ENCODE measurements at regions not wholly inside any gene's neighbourhood (a gene's known extent, or its start where the extent isn't known, plus 50 kb on each side); places are given as distances from the start of the nearest gene placed in this dataset.
"Not testable (repeated sequence)": the region's sequence is repeated elsewhere in the genome, so short reads cannot be mapped to it uniquely, and the experiment has no call there.

GRCh38 chr2:216774620-216775019, 79.3 kb upstream of the IGFBP5 start:
- peak; percentile 63 for DNase-seq

DNA sequence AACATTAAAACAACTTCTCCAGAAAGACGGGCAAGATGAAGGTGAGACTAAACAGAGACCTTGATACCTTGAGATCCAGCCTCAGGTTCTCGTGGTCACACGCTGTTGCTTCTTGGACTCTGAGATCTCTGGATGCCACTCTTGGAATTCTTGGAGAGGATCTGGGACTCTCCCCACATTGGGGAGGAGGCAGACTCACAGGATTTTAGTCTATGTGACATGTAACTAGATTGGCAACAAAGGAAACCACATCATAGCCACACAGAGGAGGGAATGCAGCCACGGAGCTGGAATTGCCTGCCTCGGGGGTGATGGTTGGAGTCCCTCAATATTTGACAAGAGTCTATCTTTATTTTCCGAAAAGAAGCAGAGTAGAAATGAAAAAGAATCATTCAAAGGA, 78.8 kb upstream of the IGFBP5 start:
- no peak for DNase-seq

DNA sequence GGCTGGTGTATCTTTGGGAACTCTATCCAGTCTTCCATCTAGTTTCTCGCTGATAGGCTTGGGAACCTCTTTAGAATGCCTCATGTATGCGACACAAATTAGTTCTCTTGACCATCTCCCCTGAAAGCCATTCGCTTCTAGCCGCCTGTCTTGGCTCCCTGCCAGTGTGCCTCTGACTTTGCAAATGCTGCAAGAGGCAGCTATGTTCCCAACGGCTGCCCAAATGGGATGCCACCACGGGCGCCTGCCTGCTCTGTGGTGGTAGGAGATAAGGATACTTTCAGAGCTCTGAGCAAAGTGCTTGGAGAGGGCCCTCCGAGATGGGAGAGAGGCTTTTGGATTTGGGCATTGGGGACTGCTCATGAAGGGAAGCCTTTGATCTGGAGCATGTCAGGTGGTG, 77.7 kb upstream of the IGFBP5 start:
- DNase-seq, result peak; percentile 70

DNA sequence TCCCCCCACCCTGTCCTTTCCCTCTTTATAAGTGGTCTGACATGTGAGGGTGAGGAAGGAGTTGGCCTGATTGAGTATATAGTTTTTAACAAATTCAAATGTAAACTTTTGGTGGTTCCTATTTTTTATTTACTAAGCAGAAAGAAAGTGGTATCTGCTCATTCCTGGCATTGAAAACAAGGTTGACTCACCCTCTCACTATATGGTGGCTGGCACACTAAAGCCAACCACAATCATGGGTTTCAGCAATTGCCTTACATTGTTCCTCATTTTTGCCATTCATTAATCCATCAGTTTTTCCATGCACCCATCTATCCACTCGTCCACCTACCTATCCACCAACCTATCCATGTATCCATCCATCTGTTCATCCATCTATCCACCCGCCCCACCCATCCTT, 75.4 kb upstream of the IGFBP5 start:
- no peak for DNase-seq

DNA sequence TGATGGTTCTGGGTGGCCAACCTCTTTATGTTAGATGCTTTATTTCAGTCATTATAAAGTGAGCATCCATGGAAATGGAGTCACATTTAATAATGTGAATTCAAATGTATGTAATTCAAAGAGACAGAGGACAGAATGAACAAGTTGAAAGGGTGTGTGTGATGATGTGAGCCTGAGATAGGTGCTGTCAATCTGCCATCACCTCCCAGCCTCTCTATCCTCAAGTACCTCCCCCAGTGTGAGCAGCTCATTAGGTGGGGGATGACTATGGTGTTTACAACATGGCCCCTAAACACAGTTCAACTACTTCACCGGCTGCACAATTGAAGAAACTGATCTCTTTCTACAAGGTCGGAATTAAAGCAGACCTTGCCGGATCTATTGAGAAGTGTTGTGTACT, 74.7 kb upstream of the IGFBP5 start:
- no peak for DNase-seq

DNA sequence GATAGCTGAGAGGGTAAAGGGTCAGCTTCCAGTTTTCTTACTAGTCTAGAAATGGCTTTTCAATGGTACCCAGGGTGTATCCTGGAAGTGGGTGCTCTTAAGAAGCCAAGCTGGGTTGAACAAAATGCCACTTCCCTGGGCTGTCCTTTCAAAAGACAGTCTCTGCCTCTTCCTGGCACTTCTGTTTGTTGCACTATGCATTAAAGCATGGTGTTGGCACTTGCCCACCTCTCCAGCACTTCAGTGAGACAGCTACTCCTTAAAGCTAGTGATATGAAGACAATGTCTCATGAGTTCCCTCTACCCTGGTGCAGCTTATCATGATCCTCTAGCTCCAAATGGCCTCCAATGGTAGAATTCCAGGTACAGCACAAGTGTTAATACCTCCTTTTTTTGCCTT, 74.3 kb upstream of the IGFBP5 start:
- DNase-seq, result no peak

DNA sequence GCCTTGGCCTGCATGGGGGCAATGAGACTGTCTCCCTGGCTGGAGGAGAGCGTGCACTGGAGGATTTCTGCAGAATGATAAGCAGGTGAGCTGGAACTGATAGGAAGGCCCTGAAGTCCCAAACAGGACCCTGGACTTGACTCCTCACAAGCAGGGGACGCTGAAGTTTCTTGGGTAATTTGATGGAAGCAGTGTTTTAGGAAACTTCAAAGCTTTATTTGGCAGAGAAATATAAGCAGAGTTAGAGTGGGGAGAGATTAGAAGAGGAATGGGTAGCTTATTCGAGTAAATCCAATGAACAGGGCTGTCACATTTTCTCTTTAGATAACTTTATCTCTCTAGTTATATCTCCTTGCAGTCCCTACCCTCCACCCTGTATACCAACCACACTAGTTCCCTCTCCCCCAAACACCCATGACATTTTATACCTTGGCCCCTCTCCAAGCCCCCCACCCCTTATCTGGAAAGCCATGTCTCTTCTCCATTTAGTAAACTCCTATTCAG, 73.6 kb upstream of the IGFBP5 start:
- DNase-seq, result no peak

DNA sequence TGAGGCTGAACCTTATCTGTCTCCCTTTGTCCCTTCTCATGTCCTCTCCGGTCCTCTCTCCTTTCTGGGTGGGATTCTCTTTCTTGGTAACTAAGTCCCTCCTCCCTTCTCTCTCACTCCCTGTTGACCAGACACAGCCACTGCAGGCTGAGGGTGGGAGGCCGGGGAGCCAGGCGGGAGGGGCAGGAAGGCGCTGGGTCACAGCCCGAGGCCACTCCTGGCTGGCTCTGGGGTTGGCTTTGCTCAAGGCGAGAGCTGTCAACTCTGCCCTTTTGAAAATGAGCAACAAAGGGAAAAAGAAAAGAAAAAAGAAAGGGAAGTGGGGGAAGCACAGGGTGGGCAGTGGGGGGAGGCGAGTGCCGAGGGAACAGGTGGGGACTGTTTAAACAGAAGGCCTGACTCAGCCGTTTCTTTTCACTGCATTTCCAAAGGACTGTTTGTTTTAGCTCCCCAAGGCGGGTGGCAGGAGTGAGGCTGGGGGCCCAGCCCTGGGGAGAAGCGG, 70.5 kb upstream of the IGFBP5 start:
- peak; percentile 91 for DNase-seq

DNA sequence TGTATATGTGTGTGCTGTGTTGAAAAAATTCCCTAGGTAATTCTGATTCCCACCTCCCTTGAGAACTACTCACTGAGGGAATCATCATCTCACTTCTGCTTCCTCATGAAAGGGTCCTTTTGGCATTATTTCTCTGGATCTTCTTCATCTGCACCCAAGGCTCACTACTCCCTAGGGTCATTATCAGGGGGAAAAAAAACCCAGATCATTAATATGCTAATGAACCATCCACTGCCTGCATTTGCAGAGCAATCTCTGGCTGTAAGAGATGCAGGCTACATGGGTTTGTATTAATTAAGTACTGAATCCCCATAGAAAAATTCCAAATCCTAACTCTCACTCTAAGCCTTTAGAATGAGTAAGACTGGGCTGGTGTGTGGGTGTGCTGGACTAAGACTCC, 68.0 kb upstream of the IGFBP5 start:
- DNase-seq, result no peak

DNA sequence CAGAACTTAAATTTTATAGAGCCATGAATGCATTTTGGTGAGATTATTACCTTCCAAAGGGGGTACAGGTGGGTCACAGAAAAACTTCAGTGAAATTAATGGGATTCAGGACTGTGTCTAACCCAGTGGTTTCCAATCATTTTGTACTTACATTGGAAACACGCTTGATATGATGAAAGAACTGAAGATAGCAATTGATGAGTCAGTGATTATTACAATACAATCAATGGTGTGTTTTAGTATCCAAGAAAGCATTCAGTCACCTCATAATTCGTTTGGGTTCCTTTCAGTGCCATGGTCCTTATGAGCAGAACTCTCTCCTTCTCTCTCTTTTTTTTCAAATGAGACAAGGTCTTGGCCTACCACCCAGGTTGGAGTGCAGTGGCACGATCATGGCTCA, 66.5 kb upstream of the IGFBP5 start:
- DNase-seq, result no peak

GRCh38 chr2:216761133-216761532, 65.8 kb upstream of the IGFBP5 start:
- peak; percentile 25 for DNase-seq

DNA sequence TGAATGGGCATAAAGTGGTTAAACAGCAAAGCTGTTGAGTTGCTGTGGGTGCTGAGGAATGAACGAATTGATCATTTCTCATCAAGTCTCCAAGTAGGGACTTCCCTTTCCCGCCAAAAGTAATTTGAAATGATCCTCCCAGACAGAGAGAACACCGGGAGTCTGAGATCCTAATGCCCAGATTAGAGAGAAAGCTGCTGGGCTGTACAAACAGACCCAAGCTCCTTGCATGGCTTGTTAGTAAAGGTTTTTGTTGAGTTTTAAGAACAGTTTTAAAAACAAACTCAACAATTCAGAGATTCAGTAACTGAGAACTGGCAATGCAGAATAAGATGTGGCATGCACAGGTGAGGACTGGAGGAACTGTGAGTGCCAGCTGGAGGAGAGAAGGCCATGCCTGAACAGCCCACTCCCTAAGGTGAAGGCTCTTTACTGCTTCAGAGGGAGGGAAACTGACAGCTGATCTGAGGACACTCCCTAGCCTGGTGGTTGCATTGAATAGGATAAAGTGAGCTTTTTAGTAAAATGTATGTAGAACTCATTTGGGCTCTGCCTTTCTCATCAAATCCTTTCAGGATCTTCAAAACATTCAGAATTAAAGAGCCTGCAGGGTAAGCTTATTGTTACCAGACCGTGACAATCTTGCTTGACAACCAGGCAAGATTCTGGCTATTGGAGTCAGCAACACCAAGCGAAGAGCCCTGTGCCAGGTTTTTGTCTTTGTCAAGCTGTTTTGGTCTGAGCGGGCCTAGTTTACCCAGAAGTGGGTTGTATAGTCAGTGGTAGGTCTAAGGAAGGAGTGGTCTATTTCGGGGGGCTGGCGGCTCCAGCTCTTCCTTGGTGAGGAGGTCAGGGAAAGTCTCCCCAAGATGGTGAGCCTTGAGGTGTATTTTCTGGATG, 63.2 kb upstream of the IGFBP5 start:
- DNase-seq, result no peak

DNA sequence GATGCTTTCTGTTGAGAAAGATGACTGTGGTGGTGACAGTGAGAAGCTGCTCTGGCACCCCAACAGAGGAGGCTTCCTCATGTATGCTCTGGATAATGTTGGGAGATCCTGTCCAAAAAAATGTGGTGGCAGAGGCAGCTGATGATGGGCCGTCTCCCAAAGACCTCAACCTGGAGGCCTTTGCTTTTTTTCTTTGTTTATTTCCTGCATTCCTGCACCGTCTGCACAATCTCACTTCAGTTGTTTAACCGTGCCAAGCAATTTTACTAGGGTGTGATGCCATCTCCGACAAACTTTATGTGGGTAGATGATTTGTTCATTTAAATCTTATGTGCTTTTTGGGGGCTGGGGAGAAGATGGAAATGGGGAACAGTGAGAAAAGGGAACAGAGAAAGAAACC, 62.2 kb upstream of the IGFBP5 start:
- no peak for DNase-seq

- DNase-seq, result no peak
Measured at GRCh38 chr2:216756435-216756834, 61.1 kb upstream of the IGFBP5 start.

DNA sequence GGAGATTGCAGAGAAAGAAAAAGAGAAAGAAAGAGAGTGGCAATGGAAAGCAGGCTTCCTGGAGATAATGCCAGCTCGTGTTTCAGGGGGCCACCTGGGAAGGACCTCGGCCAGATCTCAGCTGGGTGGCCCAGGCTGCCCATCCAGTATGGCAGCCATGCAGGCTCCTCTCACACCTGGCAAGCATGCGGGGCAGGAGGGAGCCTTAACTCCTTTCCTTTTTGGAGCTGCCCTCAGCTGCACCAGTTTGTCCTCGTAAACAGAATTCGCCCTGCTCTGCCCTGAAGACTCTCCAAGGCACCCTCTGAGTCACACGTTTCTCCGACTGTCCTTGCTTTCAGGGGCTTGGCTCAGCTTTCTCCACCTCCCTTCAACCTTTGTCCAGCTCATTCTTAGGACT, 59.5 kb upstream of the IGFBP5 start:
- no peak for DNase-seq

DNA sequence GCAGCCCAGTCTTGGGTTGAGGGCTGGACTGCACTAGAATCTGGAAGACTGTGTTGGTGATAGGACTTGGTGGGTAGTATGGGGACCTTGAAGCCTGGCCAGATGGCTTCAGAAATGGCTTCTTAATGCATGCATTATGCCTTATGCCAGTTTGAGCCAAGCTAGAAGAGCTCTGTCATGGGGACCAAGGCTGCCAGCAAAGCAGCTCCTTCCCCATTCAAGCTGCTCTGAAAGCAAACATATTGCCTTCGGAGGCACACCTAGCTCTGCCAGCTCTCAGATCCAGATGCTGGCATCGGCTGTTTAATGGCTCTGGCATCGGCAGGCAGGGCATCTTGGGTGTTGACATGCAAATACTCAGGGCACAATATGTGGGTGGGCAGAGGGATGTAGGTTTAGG, 59.0 kb upstream of the IGFBP5 start:
- no peak for DNase-seq

DNA sequence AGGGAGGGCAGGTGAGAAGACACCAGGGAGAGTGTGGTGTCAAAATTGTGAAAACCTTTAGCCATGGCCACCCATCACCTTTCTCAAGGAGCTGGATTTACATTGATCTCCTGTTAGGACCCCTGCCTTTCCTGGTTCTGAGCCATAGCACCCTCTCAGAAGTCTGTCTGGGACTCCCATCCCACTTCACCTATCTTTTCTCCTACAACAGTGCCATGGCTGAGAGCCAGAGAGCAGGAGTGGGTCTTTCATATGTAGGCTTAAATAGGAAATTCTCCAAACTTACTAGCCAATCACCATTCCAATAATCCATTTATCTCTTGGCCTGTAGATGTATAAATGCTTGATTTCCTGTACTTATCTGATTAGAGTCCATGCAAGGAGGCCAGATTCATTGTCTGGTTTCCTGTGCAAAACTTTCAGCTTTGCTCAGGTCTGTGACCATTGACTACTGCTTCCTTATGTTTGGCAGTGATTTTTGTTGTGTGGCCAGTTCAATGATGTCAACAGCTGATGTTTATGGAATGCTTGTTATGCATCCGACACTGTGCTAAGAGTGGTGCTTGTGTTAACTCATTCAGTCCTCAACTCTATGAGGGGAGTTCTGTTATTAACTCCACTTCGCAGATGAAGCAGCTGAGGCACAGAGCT, 57.6 kb upstream of the IGFBP5 start:
- no peak for DNase-seq

- DNase-seq, result not testable (repeated sequence)
Measured at GRCh38 chr2:216750750-216751149, 55.4 kb upstream of the IGFBP5 start.

DNA sequence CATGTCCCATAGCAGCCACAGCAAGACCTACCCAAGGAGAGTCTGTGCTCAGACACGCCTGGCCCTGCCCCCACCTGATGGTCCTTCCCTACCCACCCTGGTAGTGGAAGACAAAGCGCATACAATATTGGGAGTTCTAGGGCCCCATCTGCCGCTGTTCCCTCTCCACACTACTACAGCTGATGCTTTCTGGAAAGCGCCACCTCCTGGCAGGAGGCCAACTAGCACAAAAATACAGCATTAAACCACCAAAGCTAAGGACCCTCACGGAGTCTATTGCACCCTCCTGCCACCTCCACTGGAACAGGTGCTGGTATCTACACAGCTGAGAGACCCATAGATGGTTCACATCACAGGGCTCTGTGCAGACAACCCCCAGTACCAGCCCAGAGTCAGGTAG, 50.9 kb upstream of the IGFBP5 start:
- DNase-seq, result not testable (repeated sequence)

- no peak for DNase-seq
Measured at GRCh38 chr2:216745453-216745852, 50.1 kb upstream of the IGFBP5 start.

Measured in SHP77 treated with DMSO at 0.1 percent for 48 hours (cell line).